Stomach (tissue), 4 donors: ENCODE measurements at regions not wholly inside any gene's neighbourhood (a gene's known extent, or its start where the extent isn't known, plus 50 kb on each side); places are given as distances from the start of the nearest gene placed in this dataset.

Source experiments
- EP300 ChIP-seq: sonication (generic); formaldehyde crosslinking; IDR thresholded peaks from one replicate; pipeline ENCODE4 v1.6.1; 2017; ENCODE audit warnings: antibody characterized with exemption
- POLR2A ChIP-seq, 4 donors: fragments of 450-650 bp; IDR thresholded peaks; one replicate each; pipeline ENCODE4 v1.6.1; 2016; ENCODE audit warnings: antibody characterized with exemption in 4 of 4, control low read depth in 2 of 4, mild to moderate bottlenecking in 1 of 4, moderate library complexity in 1 of 4
- POLR2AphosphoS5 ChIP-seq, 3 donors: sonication (generic); formaldehyde crosslinking; IDR thresholded peaks; one replicate each; pipeline ENCODE4 v1.6.1; 2016; ENCODE audit warnings: antibody characterized with exemption in 3 of 3
- TF ChIP-seq, protein P1 (sequence below), 7 experiments: fragments of 450-650 bp in 4 of 7; fragments of 200-600 bp in 3 of 7; sonication (generic) in 3 of 7; IDR thresholded peaks; one replicate each; pipeline ENCODE4 v1.5.1; 2016 to 2019; ENCODE audit warnings: antibody characterized with exemption in 7 of 7, control low read depth in 2 of 7, mild to moderate bottlenecking in 1 of 7

DNA sequence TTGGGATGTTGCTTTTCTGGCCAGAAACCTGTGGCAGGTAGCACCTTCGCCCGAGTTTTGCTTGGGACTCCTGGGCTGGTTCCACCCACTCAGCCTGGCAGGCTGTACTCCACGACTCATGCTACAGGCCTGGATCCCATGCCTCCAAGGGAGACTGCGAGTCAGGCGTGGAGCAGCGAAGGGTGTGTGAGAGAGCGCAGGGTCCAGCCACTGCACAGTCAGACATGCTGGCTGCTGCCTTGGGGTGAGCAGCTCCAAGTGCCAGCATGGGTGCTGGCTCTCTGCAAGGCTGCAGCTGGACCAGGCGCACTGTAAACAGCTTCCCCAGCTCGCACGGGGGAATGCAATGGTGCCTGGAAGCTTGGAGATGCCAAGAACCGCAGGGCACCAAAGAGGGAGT lies 249.6 kb upstream of the EDIL3 start:
- TF ChIP-seq POLR2AphosphoS5 (IDR thresholded peaks at IDR 0.05): no peak
- TF ChIP-seq, protein P1, sequence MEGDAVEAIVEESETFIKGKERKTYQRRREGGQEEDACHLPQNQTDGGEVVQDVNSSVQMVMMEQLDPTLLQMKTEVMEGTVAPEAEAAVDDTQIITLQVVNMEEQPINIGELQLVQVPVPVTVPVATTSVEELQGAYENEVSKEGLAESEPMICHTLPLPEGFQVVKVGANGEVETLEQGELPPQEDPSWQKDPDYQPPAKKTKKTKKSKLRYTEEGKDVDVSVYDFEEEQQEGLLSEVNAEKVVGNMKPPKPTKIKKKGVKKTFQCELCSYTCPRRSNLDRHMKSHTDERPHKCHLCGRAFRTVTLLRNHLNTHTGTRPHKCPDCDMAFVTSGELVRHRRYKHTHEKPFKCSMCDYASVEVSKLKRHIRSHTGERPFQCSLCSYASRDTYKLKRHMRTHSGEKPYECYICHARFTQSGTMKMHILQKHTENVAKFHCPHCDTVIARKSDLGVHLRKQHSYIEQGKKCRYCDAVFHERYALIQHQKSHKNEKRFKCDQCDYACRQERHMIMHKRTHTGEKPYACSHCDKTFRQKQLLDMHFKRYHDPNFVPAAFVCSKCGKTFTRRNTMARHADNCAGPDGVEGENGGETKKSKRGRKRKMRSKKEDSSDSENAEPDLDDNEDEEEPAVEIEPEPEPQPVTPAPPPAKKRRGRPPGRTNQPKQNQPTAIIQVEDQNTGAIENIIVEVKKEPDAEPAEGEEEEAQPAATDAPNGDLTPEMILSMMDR (IDR thresholded peaks at IDR 0.05): no peak
- TF ChIP-seq POLR2A (IDR thresholded peaks at IDR 0.05): no peak
- no peak for TF ChIP-seq EP300
